ENCODE measurements at regions not wholly inside any gene's neighbourhood (a gene's known extent, or its start where the extent isn't known, plus 50 kb on each side); places are given as distances from the start of the nearest gene placed in this dataset.

GRCh38 chr6:139597771-139598755 lies 223.6 kb upstream of the CITED2 start:
- peak; percentile 68 for DNase-seq (ENCODE audit: low spot score)
- no peaks in the 10 kb centered on the region for H3K9me3 ChIP-seq
- TF ChIP-seq, protein P1, sequence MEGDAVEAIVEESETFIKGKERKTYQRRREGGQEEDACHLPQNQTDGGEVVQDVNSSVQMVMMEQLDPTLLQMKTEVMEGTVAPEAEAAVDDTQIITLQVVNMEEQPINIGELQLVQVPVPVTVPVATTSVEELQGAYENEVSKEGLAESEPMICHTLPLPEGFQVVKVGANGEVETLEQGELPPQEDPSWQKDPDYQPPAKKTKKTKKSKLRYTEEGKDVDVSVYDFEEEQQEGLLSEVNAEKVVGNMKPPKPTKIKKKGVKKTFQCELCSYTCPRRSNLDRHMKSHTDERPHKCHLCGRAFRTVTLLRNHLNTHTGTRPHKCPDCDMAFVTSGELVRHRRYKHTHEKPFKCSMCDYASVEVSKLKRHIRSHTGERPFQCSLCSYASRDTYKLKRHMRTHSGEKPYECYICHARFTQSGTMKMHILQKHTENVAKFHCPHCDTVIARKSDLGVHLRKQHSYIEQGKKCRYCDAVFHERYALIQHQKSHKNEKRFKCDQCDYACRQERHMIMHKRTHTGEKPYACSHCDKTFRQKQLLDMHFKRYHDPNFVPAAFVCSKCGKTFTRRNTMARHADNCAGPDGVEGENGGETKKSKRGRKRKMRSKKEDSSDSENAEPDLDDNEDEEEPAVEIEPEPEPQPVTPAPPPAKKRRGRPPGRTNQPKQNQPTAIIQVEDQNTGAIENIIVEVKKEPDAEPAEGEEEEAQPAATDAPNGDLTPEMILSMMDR (IDR thresholded peaks at IDR 0.05), result no peak
- H3K4me1 ChIP-seq, result peaks cover 0 to 24% of the 10 kb centered on the region in 2 donors
- H3K27me3 ChIP-seq, result no peaks in the 10 kb centered on the region
- no peak overlapping the region for H3K4me3 ChIP-seq
- H3K36me3 ChIP-seq, result no peaks in the 10 kb centered on the region
- H3K27ac ChIP-seq, result peak overlapping the region; percentile 26 to 63

DNA sequence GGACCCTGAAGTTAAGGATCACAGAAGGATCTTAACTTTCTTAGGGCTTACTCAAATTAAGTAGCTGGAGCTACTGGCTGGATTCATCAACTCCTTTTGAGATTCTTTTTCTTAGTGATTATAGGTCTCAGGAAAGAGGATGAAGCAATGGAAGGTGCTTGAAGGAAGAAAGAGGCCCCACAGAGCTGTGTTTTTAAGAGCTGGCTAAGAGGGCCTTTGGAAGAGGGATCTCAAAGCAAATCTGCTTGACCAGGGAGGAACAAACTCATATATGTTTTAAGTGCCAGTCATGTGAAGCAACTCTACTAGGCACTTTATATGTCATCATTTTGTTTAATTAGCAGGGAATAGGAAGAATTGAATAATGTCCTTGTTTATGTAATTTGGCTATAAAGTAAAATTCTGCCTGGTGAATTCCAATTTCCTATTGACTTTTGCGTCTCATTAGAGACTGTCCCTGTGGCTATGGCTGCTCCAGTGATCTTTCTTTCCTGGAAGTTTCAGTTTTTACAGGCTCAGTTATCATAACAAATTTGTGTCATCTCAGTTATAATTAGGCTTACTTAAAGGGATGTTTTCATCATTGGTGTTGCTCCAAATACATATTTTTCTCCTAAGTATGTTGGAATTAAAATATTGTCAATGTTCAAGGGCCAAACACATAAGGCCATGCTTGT lies 222.8 kb upstream of the CITED2 start:
- Histone ChIP-seq H3K4me1 (peaks cover 0 to 24% of the 10 kb centered on the region in 2 donors), H3K27ac (peak overlapping the region; percentile 26 to 63), H3K9me3 (no peaks in the 10 kb centered on the region), H3K36me3 (no peaks in the 10 kb centered on the region), H3K27me3 (no peaks in the 10 kb centered on the region), H3K4me3 (no peak overlapping the region)
- TF ChIP-seq, protein P1 (IDR thresholded peaks at IDR 0.05), result no peak
- no peak for DNase-seq (ENCODE audit: low spot score)

DNA sequence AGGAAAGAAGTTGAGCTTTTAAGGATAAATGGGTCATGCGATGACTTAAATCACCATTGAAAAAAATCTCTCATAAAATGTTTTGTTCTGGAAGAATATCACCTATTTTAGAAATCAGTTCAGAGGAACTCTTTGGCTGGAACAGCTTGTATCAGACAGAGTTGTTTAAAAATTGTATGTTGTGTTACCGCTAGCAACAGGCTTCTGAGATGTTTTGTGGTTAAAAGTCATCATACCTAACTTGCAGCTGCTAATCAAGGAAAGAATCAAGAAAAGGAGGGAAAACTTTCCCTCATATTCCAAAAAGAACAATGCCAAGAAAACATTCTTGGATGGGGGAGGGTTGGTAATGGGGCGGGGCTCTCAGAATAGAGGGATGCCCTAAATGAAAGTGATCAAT lies 220.7 kb upstream of the CITED2 start:
- Histone ChIP-seq H3K27me3 (no peaks in the 10 kb centered on the region), H3K9me3 (no peaks in the 10 kb centered on the region), H3K4me3 (no peak overlapping the region), H3K27ac (no peak overlapping the region), H3K4me1 (peaks cover 0 to 28% of the 10 kb centered on the region in 2 donors), H3K36me3 (no peaks in the 10 kb centered on the region)
- TF ChIP-seq, protein P1 (IDR thresholded peaks at IDR 0.05), result no peak
- no peak for DNase-seq (ENCODE audit: low spot score)

DNA sequence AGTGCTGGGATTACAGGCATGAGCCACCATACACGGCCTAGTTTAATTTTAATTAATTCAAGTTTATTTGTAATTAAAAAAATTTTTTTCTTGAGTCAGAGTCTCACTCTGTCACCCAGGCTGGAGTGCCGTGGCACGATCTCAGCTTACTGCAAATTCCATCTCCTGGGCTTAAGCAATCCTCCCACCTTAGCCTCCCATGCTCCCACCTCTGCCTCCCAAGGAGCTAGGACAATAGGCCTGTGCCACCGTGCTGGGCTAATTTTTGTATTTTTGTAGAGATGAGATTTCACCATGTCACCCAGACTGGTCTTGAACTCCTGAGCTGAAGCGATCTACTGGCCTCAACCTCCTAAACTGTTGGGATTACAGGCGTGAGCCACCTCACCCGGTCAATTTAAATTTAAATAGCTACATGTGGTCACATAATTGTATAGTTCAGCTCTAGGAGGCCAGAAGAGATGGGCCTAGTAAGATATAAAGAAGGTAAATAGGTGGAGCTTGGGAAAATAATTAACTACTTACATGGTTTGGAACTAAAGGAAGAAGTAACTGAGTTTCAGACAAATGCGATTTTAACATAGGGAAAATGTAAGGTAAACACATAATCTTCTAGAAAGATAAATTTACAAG lies 220.0 kb upstream of the CITED2 start:
- no peaks in the 10 kb centered on the region for H3K9me3 ChIP-seq
- H3K27me3 ChIP-seq, result no peaks in the 10 kb centered on the region
- TF ChIP-seq, protein P1 (IDR thresholded peaks at IDR 0.05), result no peak
- peaks cover 0 to 28% of the 10 kb centered on the region in 2 donors for H3K4me1 ChIP-seq
- no peak for DNase-seq (ENCODE audit: low spot score)
- no peak overlapping the region for H3K27ac ChIP-seq
- H3K4me3 ChIP-seq, result no peak overlapping the region
- H3K36me3 ChIP-seq, result no peaks in the 10 kb centered on the region

DNA sequence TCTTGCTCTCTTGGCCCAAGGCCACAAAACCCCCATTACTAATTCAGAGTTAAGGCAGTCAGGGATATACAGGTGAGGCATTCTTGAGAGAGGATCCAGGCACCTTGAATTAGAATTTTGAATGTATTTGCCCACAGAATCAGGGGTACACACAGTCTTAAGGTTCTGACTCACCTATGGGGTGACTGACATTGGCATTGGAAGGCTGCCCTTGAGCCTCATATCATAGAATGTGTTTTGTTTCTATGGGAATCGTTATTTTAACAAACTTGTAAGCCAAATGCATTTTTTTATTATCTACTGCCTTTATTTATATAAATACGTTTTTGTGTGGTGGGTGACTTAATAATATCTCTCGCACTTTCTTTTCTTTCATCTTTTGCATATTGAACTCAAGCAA lies 218.6 kb upstream of the CITED2 start:
- no peak overlapping the region for H3K27ac ChIP-seq
- no peaks in the 10 kb centered on the region for H3K9me3 ChIP-seq
- peaks cover 0 to 37% of the 10 kb centered on the region in 2 donors for H3K4me1 ChIP-seq
- H3K4me3 ChIP-seq, result no peak overlapping the region
- no peaks in the 10 kb centered on the region for H3K27me3 ChIP-seq
- TF ChIP-seq, protein P1 (IDR thresholded peaks at IDR 0.05), result no peak
- no peak for DNase-seq (ENCODE audit: low spot score)
- no peaks in the 10 kb centered on the region for H3K36me3 ChIP-seq

Data from right atrium auricular region (tissue), 2 donors.